Body of pancreas (tissue), 4 donors: ENCODE measurements at regions not wholly inside any gene's neighbourhood (a gene's known extent, or its start where the extent isn't known, plus 50 kb on each side); places are given as distances from the start of the nearest gene placed in this dataset.

ENCODE experiments used
- CTCF ChIP-seq, 7 experiments: fragments of 450-650 bp in 4 of 7; fragments of 200-600 bp in 3 of 7; sonication (generic) in 3 of 7; IDR thresholded peaks; one replicate each; pipeline ENCODE4 v1.5.1; 2016 to 2019; ENCODE audit warnings: antibody characterized with exemption in 7 of 7
- POLR2A ChIP-seq, 3 donors: fragments of 450-650 bp; IDR thresholded peaks; one replicate each; pipeline ENCODE4 v1.6.1; 2016; ENCODE audit warnings: antibody characterized with exemption in 3 of 3, mild to moderate bottlenecking in 2 of 3

GRCh38 chr4:129994715-129995114 lies 898.8 kb downstream of the C4orf33 start:
- TF ChIP-seq CTCF (IDR thresholded peaks at IDR 0.05) (no peak), POLR2A (IDR thresholded peaks at IDR 0.05) (no peak)
